HL-60 (cell line): ENCODE measurements at regions not wholly inside any gene's neighbourhood (a gene's known extent, or its start where the extent isn't known, plus 50 kb on each side); places are given as distances from the start of the nearest gene placed in this dataset.
A peak's percentile ranks its signal among the peaks of the same experiment; 100 is the strongest.
"Not testable (repeated sequence)": the region's sequence is repeated elsewhere in the genome, so short reads cannot be mapped to it uniquely, and the experiment has no call there.

ENCODE experiments used
- DNase-seq, 2 experiments: peaks; one replicate each; pipeline ENCODE4 v3.0.0-alpha.2; 2010 to 2020; ENCODE audit warnings: low read depth in 1 of 2, low spot score in 1 of 2
- H3K27ac ChIP-seq: fragments of 250-450 bp; sonication (Bioruptor Pico); replicated peaks from 2 replicates; pipeline ENCODE4 v1.5.1; 2020; ENCODE audit warnings: mild to moderate bottlenecking, moderate library complexity
- H3K27me3 ChIP-seq: fragments of 250-450 bp; sonication (Bioruptor Pico); 2 replicates; pipeline ENCODE4 v1.5.1; 2021; ENCODE audit warnings: mild to moderate bottlenecking, moderate library complexity; ENCODE audit not compliant: insufficient read depth, poor library complexity, severe bottlenecking
- H3K4me3 ChIP-seq: replicated peaks from 2 replicates; pipeline ENCODE4 v1.5.1; 2011; ENCODE audit warnings: mild to moderate bottlenecking, control low read depth, low read length; ENCODE audit not compliant: insufficient read depth
- CTCF ChIP-seq: IDR thresholded peaks from one replicate; pipeline ENCODE4 v1.5.1; 2011; ENCODE audit warnings: low read length, control low read depth, inconsistent platforms; ENCODE audit not compliant: insufficient read depth
- GABPA ChIP-seq: IDR thresholded peaks from 2 replicates; pipeline ENCODE4 v1.6.1; 2012; ENCODE audit warnings: low read depth
- POLR2AphosphoS5 ChIP-seq: IDR thresholded peaks from 2 replicates; pipeline ENCODE4 v1.6.1; 2012; ENCODE audit warnings: low read depth
- REST ChIP-seq: IDR thresholded peaks from 2 replicates; pipeline ENCODE4 v1.6.1; 2012; ENCODE audit warnings: low read depth; ENCODE audit not compliant: insufficient replicate concordance
- SPI1 ChIP-seq: IDR thresholded peaks from 2 replicates; pipeline ENCODE4 v1.6.1; 2012; ENCODE audit warnings: low read depth, mild to moderate bottlenecking, borderline replicate concordance

- TF ChIP-seq SPI1: no peak
- no peak for TF ChIP-seq REST
- no peak for TF ChIP-seq POLR2AphosphoS5
- no peak for TF ChIP-seq CTCF
- TF ChIP-seq GABPA: no peak
- DNase-seq: no peak
- Histone ChIP-seq H3K27me3 (no peaks in the 10 kb centered on the region), H3K4me3 (no peak overlapping the region), H3K27ac (no peak overlapping the region)
Measured at GRCh38 chr11:109061394-109061793, 360.6 kb upstream of the C11orf87 start.

- Histone ChIP-seq H3K27me3 (no peaks in the 10 kb centered on the region), H3K4me3 (no peak overlapping the region), H3K27ac (no peak overlapping the region)
- no peak for TF ChIP-seq POLR2AphosphoS5
- no peak for DNase-seq
Measured at GRCh38 chr11:109062445-109062844, 359.5 kb upstream of the C11orf87 start.

- DNase-seq: no peak
- Histone ChIP-seq H3K27ac (no peak overlapping the region), H3K27me3 (no peaks in the 10 kb centered on the region), H3K4me3 (no peak overlapping the region)
- no peak for TF ChIP-seq POLR2AphosphoS5
- TF ChIP-seq CTCF: no peak
- no peak for TF ChIP-seq REST
- no peak for TF ChIP-seq GABPA
- no peak for TF ChIP-seq SPI1
Measured at GRCh38 chr11:109062871-109063270, 359.1 kb upstream of the C11orf87 start.

- not testable (repeated sequence) for H3K27me3 ChIP-seq, H3K4me3 ChIP-seq, H3K27ac ChIP-seq
- peak in 1 of 2 experiments; percentile 43 for DNase-seq
- TF ChIP-seq SPI1: 0 out of 2 replicates have a peak, but pooled peaks have one; percentile 2
Measured at GRCh38 chr11:109064618-109065311, 357.2 kb upstream of the C11orf87 start.

GRCh38 chr11:109071262-109071661 is 350.7 kb upstream of the C11orf87 start:
- Histone ChIP-seq H3K27ac (no peak overlapping the region), H3K27me3 (no peaks in the 10 kb centered on the region), H3K4me3 (no peak overlapping the region)
- no peak for DNase-seq
- no peak for TF ChIP-seq CTCF
- TF ChIP-seq POLR2AphosphoS5: no peak
- no peak for TF ChIP-seq REST
- TF ChIP-seq GABPA: no peak
- TF ChIP-seq SPI1: no peak
